ENCODE measurements at regions not wholly inside any gene's neighbourhood (a gene's known extent, or its start where the extent isn't known, plus 50 kb on each side); places are given as distances from the start of the nearest gene placed in this dataset.

- Histone ChIP-seq H3K27me3 (ENCODE audit: control insufficient read depth in 4 of 4, insufficient read depth in 4 of 4, low read length in 3 of 4) (peaks cover 0 to 6% (median 0%) of the 10 kb centered on the region in 4 donors), H3K36me3 (ENCODE audit: control insufficient read depth in 4 of 4, insufficient read depth in 3 of 4, low read depth in 1 of 4, low read length in 3 of 4) (no peaks in the 10 kb centered on the region), H3K27ac (ENCODE audit: low read depth in 1 of 2, low read length in 2 of 2) (no peak overlapping the region), H3K4me3 (ENCODE audit: low read depth in 1 of 3, low read length in 3 of 3) (no peak overlapping the region), H3K9ac (ENCODE audit: low read depth in 1 of 2, low read length in 2 of 2) (no peak overlapping the region), H3K4me1 (ENCODE audit: control insufficient read depth in 4 of 4, insufficient read depth in 4 of 4, low read length in 3 of 4) (no peaks in the 10 kb centered on the region), H3K9me3 (ENCODE audit: control insufficient read depth in 4 of 4, low read length in 3 of 4) (no peaks in the 10 kb centered on the region)
- DNase-seq (ENCODE audit: low spot score): no peak
- TF ChIP-seq REST (IDR thresholded peaks at IDR 0.05) (no peak), SP1 (IDR thresholded peaks at IDR 0.05) (no peak), MAX (IDR thresholded peaks at IDR 0.05) (no peak), NR2F2 (IDR thresholded peaks at IDR 0.05) (no peak), TAF1 (conservative IDR thresholded peaks at IDR 0.05) (no peak), RXRA (IDR thresholded peaks at IDR 0.05) (no peak), RAD21 (IDR thresholded peaks at IDR 0.05) (no peak), HNF4G (IDR thresholded peaks at IDR 0.05) (no peak), JUND (IDR thresholded peaks at IDR 0.05) (no peak), YY1 (IDR thresholded peaks at IDR 0.05) (no peak)
- WGBS: 19% methylated on average over 14 of the region's 14 CpGs
Observed at GRCh38 chr17:72205357-72205756, 84.5 kb downstream of the SOX9 start.

DNA sequence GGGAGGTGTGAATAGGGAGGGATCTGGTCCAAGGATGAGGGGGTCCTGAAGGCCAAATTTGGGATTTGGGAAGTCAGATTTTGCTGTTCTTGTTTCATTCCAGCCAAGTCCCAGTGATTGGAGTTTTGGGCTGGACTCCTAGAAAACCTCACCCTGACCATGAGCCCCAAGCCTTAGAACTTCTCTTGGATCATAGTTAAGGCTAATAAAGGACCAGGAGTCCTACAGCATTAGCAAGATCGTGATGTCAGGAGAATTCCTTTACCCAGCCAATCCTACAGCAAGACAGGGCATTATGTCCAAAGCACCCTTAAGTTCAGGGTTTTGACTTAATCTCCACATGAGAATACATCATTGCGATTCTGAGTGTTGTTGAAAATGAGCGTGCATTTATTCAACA, 85.0 kb downstream of the SOX9 start:
- no peak overlapping the region for H3K27ac ChIP-seq (ENCODE audit: low read depth in 1 of 2, low read length in 2 of 2)
- no peak for TF ChIP-seq NR2F2 (IDR thresholded peaks at IDR 0.05)
- TF ChIP-seq HNF4A (conservative IDR thresholded peaks at IDR 0.05): no peak
- TF ChIP-seq, protein P1, sequence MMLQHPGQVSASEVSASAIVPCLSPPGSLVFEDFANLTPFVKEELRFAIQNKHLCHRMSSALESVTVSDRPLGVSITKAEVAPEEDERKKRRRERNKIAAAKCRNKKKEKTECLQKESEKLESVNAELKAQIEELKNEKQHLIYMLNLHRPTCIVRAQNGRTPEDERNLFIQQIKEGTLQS (IDR thresholded peaks at IDR 0.05): no peak
- TF ChIP-seq REST (IDR thresholded peaks at IDR 0.05): no peak
- TF ChIP-seq FOXA2 (IDR thresholded peaks at IDR 0.05): no peak
- no peak for TF ChIP-seq RXRA (IDR thresholded peaks at IDR 0.05)
- no peak for TF ChIP-seq RAD21 (IDR thresholded peaks at IDR 0.05)
- no peak for TF ChIP-seq FOXA1 (IDR thresholded peaks at IDR 0.05)
- TF ChIP-seq EGR1 (IDR thresholded peaks at IDR 0.05; ENCODE audit: low read depth in 2 of 2): no peak
- TF ChIP-seq YY1 (IDR thresholded peaks at IDR 0.05): no peak
- no peak for DNase-seq (ENCODE audit: low spot score)
- H3K9ac ChIP-seq (ENCODE audit: low read depth in 1 of 2, low read length in 2 of 2): no peak overlapping the region
- H3K27me3 ChIP-seq (ENCODE audit: control insufficient read depth in 4 of 4, insufficient read depth in 4 of 4, low read length in 3 of 4): peaks cover 0 to 6% (median 0%) of the 10 kb centered on the region in 4 donors
- H3K9me3 ChIP-seq (ENCODE audit: control insufficient read depth in 4 of 4, low read length in 3 of 4): no peaks in the 10 kb centered on the region
- 68% methylated on average over 3 of the region's 3 CpGs for WGBS
- H3K36me3 ChIP-seq (ENCODE audit: control insufficient read depth in 4 of 4, insufficient read depth in 3 of 4, low read depth in 1 of 4, low read length in 3 of 4): no peaks in the 10 kb centered on the region
- no peaks in the 10 kb centered on the region for H3K4me1 ChIP-seq (ENCODE audit: control insufficient read depth in 4 of 4, insufficient read depth in 4 of 4, low read length in 3 of 4)
- no peak overlapping the region for H3K4me3 ChIP-seq (ENCODE audit: low read depth in 1 of 3, low read length in 3 of 3)

Data from liver (tissue), 7 donors.